ENCODE measurements at regions not wholly inside any gene's neighbourhood (a gene's known extent, or its start where the extent isn't known, plus 50 kb on each side); places are given as distances from the start of the nearest gene placed in this dataset.
A peak's percentile ranks its signal among the peaks of the same experiment; 100 is the strongest.
"Not testable (repeated sequence)": the region's sequence is repeated elsewhere in the genome, so short reads cannot be mapped to it uniquely, and the experiment has no call there.

GRCh38 chr10:30531751-30532530 lies 97.6 kb downstream of the LYZL2 start:
- DNase-seq, result peak; percentile 26 to 33

DNA sequence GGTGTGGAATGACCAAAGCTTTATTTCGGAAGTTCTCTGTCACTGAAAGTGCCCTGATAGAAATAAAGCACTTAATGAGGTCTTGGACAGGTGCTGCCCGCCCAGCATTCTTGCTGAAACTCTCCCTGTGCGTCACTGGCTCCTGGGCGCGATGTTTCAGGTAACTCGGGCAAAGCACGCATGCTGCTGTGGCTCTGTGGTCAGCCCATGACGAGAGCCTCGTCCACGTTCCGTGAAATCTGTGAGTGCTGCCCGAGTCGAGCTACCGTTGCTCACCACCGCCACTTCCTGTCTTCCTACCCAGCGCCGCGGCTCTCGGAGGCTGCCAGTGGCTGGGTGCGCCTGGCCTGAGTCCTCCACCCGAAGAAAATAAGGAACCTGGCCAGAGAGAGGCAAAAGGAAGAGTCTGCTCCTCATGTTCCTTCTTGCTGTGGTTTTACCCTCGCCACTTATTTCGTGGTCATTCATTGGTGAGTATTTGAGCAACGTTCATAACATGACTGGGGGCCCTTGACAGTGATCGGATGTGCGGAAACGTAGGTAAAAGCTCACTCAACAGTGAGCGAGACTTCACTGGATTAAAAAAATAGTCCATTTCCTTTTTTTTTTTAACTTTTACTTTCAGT lies 95.5 kb downstream of the MAP3K8 start:
- DNase-seq, result peak; percentile 98 to 99

DNA sequence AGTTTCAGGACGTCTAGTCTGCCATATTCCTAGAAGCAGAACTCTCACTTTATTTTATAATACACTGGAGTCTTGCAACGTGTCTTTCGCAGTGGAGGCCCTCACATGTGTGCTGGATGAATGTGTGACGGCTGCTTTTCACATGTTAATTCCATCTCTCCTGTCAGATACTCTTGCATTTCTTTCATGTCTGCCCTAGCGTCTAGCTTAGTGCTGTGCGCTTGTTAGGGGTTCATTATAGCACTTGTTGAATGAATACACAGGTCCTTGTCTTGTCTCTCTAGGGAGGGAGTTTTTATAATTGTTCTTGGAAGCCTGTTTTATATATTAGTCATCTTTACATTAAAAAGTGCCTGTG lies 94.4 kb downstream of the MAP3K8 start:
- no peak for DNase-seq

DNA sequence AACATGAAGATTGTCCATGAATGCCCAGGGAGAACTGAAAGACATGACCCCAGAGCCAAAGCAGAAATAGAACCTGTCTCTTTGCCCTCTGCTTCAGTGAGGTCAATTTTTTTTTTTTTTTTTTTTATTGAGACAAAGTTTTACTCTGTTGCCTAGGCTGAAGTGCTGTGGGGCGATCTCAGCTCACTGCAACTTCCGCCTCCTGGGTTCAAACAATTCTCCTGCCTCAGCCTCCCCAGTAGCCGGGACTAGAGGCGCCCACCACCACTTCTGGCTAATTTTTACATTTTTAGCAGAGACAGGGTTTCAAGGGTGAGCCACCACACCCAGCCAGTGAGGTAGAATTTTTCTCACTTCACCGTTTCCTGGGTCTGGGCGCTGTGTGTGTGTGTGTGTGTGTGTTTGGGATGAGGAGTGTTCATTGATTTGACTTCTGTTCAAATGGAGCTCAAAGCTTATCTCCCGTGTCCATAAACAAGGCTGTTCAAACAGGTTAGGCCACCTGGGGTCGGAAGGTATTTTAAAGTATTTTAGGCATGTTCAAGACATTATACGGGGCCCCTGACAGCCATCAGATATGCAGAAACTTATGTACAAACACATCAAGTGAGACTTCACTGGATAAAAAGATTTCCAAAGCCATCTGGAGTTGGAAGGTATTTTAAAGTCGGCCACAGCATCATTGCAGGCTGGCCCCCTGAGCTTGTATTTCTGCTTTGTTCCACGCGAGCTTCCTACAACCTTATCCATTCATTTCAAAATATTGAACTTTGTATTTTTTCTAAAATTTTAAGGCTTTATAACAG lies 93.8 kb downstream of the MAP3K8 start:
- DNase-seq, result no peak

GRCh38 chr10:30522661-30523078 lies 88.7 kb downstream of the MAP3K8 start:
- not testable (repeated sequence) for DNase-seq

- DNase-seq, result no peak
Measured at GRCh38 chr10:30518907-30519306, 84.9 kb downstream of the MAP3K8 start.

Measured in AML-193 (cell line).